Epithelial cell of esophagus (primary cell): ENCODE measurements at regions not wholly inside any gene's neighbourhood (a gene's known extent, or its start where the extent isn't known, plus 50 kb on each side); places are given as distances from the start of the nearest gene placed in this dataset.

Experiments
- DNase-seq: peaks from one replicate; pipeline ENCODE4 v3.0.0; 2010; ENCODE audit warnings: low read depth
- H3K4me3 ChIP-seq: 2 replicates; pipeline ENCODE4 v1.5.1; 2011; ENCODE audit warnings: mild to moderate bottlenecking, low read length, control low read depth
- CTCF ChIP-seq: IDR thresholded peaks from 2 replicates; pipeline ENCODE4 v1.5.1; 2011; ENCODE audit warnings: low read depth, mild to moderate bottlenecking, low read length, control low read depth, inconsistent platforms; ENCODE audit not compliant: insufficient read depth; ENCODE audit errors: missing control alignments

GRCh38 chr9:108475813-108476212 lies 380.0 kb downstream of the ACTL7B start:
- TF ChIP-seq CTCF: no peak
- no peak overlapping the region for H3K4me3 ChIP-seq
- DNase-seq: no peak

GRCh38 chr9:108474356-108474755 lies 381.4 kb downstream of the ACTL7B start:
- DNase-seq: peak; percentile 34
- TF ChIP-seq CTCF: no peak
- H3K4me3 ChIP-seq: no peak overlapping the region

GRCh38 chr9:108473209-108474112 lies 382.3 kb downstream of the ACTL7B start:
- no peak for TF ChIP-seq CTCF
- H3K4me3 ChIP-seq: no peak overlapping the region
- peak; percentile 91 for DNase-seq

GRCh38 chr9:108469654-108470053 lies 386.1 kb downstream of the ACTL7B start:
- H3K4me3 ChIP-seq: no peak overlapping the region
- no peak for TF ChIP-seq CTCF
- DNase-seq: no peak

- peak; percentile 65 for DNase-seq
- peak; percentile 57 for TF ChIP-seq CTCF
- H3K4me3 ChIP-seq: no peak overlapping the region
These were observed 387.4 kb downstream of the ACTL7B start for GRCh38 chr9:108468364-108468763.

- no peak overlapping the region for H3K4me3 ChIP-seq
- DNase-seq: no peak
- TF ChIP-seq CTCF: no peak
These were observed 388.0 kb downstream of the ACTL7B start for GRCh38 chr9:108467653-108468324.
